ENCODE measurements at regions not wholly inside any gene's neighbourhood (a gene's known extent, or its start where the extent isn't known, plus 50 kb on each side); places are given as distances from the start of the nearest gene placed in this dataset.
A peak's percentile ranks its signal among the peaks of the same experiment; 100 is the strongest.

- Histone ChIP-seq H3K27me3 (ENCODE audit: insufficient read depth, low read depth, severe bottlenecking) (no peaks in the 10 kb centered on the region), H3K27ac (no peak overlapping the region), H3K36me3 (no peaks in the 10 kb centered on the region), H3K4me3 (ENCODE audit: low read depth, low read length) (no peak overlapping the region), H3K9me3 (ENCODE audit: severe bottlenecking) (no peaks in the 10 kb centered on the region)
- DNase-seq, result peak; percentile 16
- 0 out of 2 replicates have a peak, but pooled peaks have one; percentile 2 for TF ChIP-seq CTCF (IDR thresholded peaks at IDR 0.05; ENCODE audit: low read depth, low read length)
Observed at GRCh38 chr12:128056136-128056801, 210.7 kb upstream of the TMEM132C start.

- H3K36me3 ChIP-seq, result no peaks in the 10 kb centered on the region
- DNase-seq, result no peak
- no peak overlapping the region for H3K4me3 ChIP-seq (ENCODE audit: low read depth, low read length)
- H3K27ac ChIP-seq, result no peak overlapping the region
- H3K27me3 ChIP-seq (ENCODE audit: insufficient read depth, low read depth, severe bottlenecking), result no peaks in the 10 kb centered on the region
- no peak for TF ChIP-seq CTCF (IDR thresholded peaks at IDR 0.05; ENCODE audit: low read depth, low read length)
- no peaks in the 10 kb centered on the region for H3K9me3 ChIP-seq (ENCODE audit: severe bottlenecking)
Observed at GRCh38 chr12:128057586-128057985, 209.4 kb upstream of the TMEM132C start.

GRCh38 chr12:128059621-128060370 is 207.2 kb upstream of the TMEM132C start:
- TF ChIP-seq CTCF (IDR thresholded peaks at IDR 0.05; ENCODE audit: low read depth, low read length), result no peak
- no peak for DNase-seq
- H3K27me3 ChIP-seq (ENCODE audit: insufficient read depth, low read depth, severe bottlenecking), result no peaks in the 10 kb centered on the region
- no peaks in the 10 kb centered on the region for H3K36me3 ChIP-seq
- H3K4me3 ChIP-seq (ENCODE audit: low read depth, low read length), result no peak overlapping the region
- H3K9me3 ChIP-seq (ENCODE audit: severe bottlenecking), result no peaks in the 10 kb centered on the region
- H3K27ac ChIP-seq, result no peak overlapping the region

GRCh38 chr12:128068211-128068610 is 198.8 kb upstream of the TMEM132C start:
- H3K4me3 ChIP-seq (ENCODE audit: low read depth, low read length), result no peak overlapping the region
- H3K27ac ChIP-seq, result no peak overlapping the region
- TF ChIP-seq CTCF (IDR thresholded peaks at IDR 0.05; ENCODE audit: low read depth, low read length), result no peak
- no peaks in the 10 kb centered on the region for H3K27me3 ChIP-seq (ENCODE audit: insufficient read depth, low read depth, severe bottlenecking)
- H3K36me3 ChIP-seq, result no peaks in the 10 kb centered on the region
- no peak for DNase-seq
- no peaks in the 10 kb centered on the region for H3K9me3 ChIP-seq (ENCODE audit: severe bottlenecking)

- TF ChIP-seq CTCF (IDR thresholded peaks at IDR 0.05; ENCODE audit: low read depth, low read length), result peak; percentile 73
- Histone ChIP-seq H3K9me3 (ENCODE audit: severe bottlenecking) (no peaks in the 10 kb centered on the region), H3K27me3 (ENCODE audit: insufficient read depth, low read depth, severe bottlenecking) (no peaks in the 10 kb centered on the region), H3K27ac (no peak overlapping the region), H3K36me3 (no peaks in the 10 kb centered on the region), H3K4me3 (ENCODE audit: low read depth, low read length) (no peak overlapping the region)
- DNase-seq, result peak; percentile 46
Observed at GRCh38 chr12:128069359-128069997, 197.5 kb upstream of the TMEM132C start.
